Stomach (tissue), 8 donors: ENCODE measurements at regions not wholly inside any gene's neighbourhood (a gene's known extent, or its start where the extent isn't known, plus 50 kb on each side); places are given as distances from the start of the nearest gene placed in this dataset.

Experiments
- DNase-seq, 2 donors: peaks; one replicate each; pipeline versions ENCODE4 v3.0.0 to v3.0.0-alpha.2; 2013 to 2019
- H3K27ac ChIP-seq, 5 donors: fragments of 200-600 bp in 4 of 5; sonication (generic) in 4 of 5; one replicate each; pipeline ENCODE4 v1.5.1; 2013 to 2019; ENCODE audit warnings: mild to moderate bottlenecking in 1 of 5, moderate library complexity in 1 of 5
- H3K27me3 ChIP-seq, 3 donors: fragments of 200-600 bp; sonication (generic); one replicate each; pipeline ENCODE4 v1.5.1; 2017 to 2019; ENCODE audit warnings: mixed run types in 1 of 3
- H3K36me3 ChIP-seq, 4 donors: fragments of 200-600 bp; sonication (generic); 1 replicate in 3 of 4; 2 replicates in 1 of 4; pipeline ENCODE4 v1.5.1; 2016 to 2019
- H3K4me1 ChIP-seq, 4 donors: fragments of 200-600 bp; sonication (generic); one replicate each; pipeline ENCODE4 v1.5.1; 2016 to 2019
- H3K4me3 ChIP-seq, 4 donors: fragments of 200-600 bp; sonication (generic) in 3 of 4; one replicate each; pipeline ENCODE4 v1.5.1; 2016 to 2019; ENCODE audit warnings: mild to moderate bottlenecking in 1 of 4
- H3K9me3 ChIP-seq, 4 donors: fragments of 200-600 bp; sonication (generic); one replicate each; pipeline ENCODE4 v1.5.1; 2016 to 2019
- EP300 ChIP-seq: sonication (generic); formaldehyde crosslinking; IDR thresholded peaks from one replicate; pipeline ENCODE4 v1.6.1; 2017; ENCODE audit warnings: antibody characterized with exemption
- POLR2A ChIP-seq, 4 donors: fragments of 450-650 bp; IDR thresholded peaks; one replicate each; pipeline ENCODE4 v1.6.1; 2016; ENCODE audit warnings: antibody characterized with exemption in 4 of 4, control low read depth in 2 of 4, mild to moderate bottlenecking in 1 of 4, moderate library complexity in 1 of 4
- POLR2AphosphoS5 ChIP-seq, 3 donors: sonication (generic); formaldehyde crosslinking; IDR thresholded peaks; one replicate each; pipeline ENCODE4 v1.6.1; 2016; ENCODE audit warnings: antibody characterized with exemption in 3 of 3
- WGBS, 5 donors: extraction: QIAGEN DNeasy Blood & Tissue Kit in 3 of 5; methylation state at CpG; one replicate each; pipeline versions ENCODE4 v1.1.5 to v1.1.7; 2013 to 2018; 5-methylcytosine and 5-hydroxymethylcytosine counted together
- intact Hi-C: fragments of 100-400 bp; cut with DNase I; formaldehyde crosslinking; loops from one replicate; pipeline ENCODE4 v1.15.1; 2023; ENCODE audit warnings: low total_unique reads
- TF ChIP-seq, protein P1 (sequence below), 7 experiments: fragments of 450-650 bp in 4 of 7; fragments of 200-600 bp in 3 of 7; sonication (generic) in 3 of 7; IDR thresholded peaks; one replicate each; pipeline ENCODE4 v1.5.1; 2016 to 2019; ENCODE audit warnings: antibody characterized with exemption in 7 of 7, control low read depth in 2 of 7, mild to moderate bottlenecking in 1 of 7
- donor health status: healthy with polysubstance abuse.
- donor health status: Bipolar disorder and iron deficiency.
- donor health status: healthy.

DNA sequence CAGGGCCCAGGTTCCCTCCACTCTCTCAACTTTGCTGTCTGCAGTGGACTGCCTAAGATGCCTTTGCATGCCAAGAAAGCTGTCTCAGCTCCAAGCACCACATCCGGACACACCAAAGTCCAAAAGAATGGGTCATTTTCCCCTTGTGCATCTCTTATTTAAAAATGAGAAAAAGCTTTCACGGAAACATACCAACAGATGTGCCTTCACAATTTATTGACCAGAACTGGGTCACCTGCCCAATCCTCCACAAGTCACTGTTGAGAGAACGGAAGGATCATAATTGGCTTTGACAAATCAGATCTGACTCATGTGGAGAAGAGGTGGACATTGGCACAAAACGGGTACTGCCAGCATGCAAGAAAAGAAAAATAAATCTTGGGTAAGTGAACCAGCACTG is 258.3 kb downstream of the SNX13 start:
- no peak for DNase-seq
- H3K27me3 ChIP-seq: no peaks in the 10 kb centered on the region
- no peaks in the 10 kb centered on the region for H3K9me3 ChIP-seq
- intact Hi-C loops: no loop called here
- 50 to 77% (median 66%) methylated on average over 4 of the region's 4 CpGs for WGBS, 5 donors
- H3K4me3 ChIP-seq: no peak overlapping the region
- TF ChIP-seq, protein P1, sequence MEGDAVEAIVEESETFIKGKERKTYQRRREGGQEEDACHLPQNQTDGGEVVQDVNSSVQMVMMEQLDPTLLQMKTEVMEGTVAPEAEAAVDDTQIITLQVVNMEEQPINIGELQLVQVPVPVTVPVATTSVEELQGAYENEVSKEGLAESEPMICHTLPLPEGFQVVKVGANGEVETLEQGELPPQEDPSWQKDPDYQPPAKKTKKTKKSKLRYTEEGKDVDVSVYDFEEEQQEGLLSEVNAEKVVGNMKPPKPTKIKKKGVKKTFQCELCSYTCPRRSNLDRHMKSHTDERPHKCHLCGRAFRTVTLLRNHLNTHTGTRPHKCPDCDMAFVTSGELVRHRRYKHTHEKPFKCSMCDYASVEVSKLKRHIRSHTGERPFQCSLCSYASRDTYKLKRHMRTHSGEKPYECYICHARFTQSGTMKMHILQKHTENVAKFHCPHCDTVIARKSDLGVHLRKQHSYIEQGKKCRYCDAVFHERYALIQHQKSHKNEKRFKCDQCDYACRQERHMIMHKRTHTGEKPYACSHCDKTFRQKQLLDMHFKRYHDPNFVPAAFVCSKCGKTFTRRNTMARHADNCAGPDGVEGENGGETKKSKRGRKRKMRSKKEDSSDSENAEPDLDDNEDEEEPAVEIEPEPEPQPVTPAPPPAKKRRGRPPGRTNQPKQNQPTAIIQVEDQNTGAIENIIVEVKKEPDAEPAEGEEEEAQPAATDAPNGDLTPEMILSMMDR (IDR thresholded peaks at IDR 0.05): no peak
- no peak for TF ChIP-seq EP300
- no peak for TF ChIP-seq POLR2A (IDR thresholded peaks at IDR 0.05)
- TF ChIP-seq POLR2AphosphoS5 (IDR thresholded peaks at IDR 0.05): no peak
- H3K4me1 ChIP-seq: peaks cover 0 to 20% (median 8%) of the 10 kb centered on the region in 4 donors
- no peaks in the 10 kb centered on the region for H3K36me3 ChIP-seq
- H3K27ac ChIP-seq: no peak overlapping the region

- TF ChIP-seq POLR2A (IDR thresholded peaks at IDR 0.05) (no peak), POLR2AphosphoS5 (IDR thresholded peaks at IDR 0.05) (no peak), EP300 (no peak)
- TF ChIP-seq, protein P1 (IDR thresholded peaks at IDR 0.05): no peak
- intact Hi-C loops: no loop called here
- H3K27me3 ChIP-seq: no peaks in the 10 kb centered on the region
- H3K4me1 ChIP-seq: peaks cover 0 to 20% (median 8%) of the 10 kb centered on the region in 4 donors
- H3K27ac ChIP-seq: no peak overlapping the region
- no peaks in the 10 kb centered on the region for H3K9me3 ChIP-seq
- no peak for DNase-seq
- H3K4me3 ChIP-seq: no peak overlapping the region
- H3K36me3 ChIP-seq: no peaks in the 10 kb centered on the region
- 82 to 87% (median 84%) methylated on average over 3 of the region's 3 CpGs for WGBS, 5 donors
These were observed 257.7 kb downstream of the SNX13 start for GRCh38 chr7:17682586-17682985.

DNA sequence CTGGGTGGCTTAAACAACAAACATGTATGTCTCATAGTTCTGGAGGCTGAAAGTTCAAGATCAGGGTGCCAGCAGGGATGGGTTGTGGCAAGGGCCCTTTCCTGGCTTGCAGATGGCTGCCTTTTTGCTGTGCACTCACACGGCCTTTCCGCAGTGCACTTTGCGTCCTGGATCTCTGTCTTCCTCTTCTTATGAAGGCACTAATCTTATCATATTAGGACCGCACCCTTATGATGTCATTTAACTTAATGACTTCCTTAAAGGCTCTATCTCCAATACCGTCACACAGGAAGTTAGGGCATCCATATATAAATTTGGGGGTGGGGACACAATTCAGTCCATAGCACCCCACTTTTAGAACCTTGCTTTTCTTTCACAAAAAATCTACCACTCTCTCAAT is 255.2 kb downstream of the SNX13 start:
- 71 to 81% (median 80%) methylated on average over 5 of the region's 5 CpGs for WGBS, 5 donors
- DNase-seq: no peak
- no peak overlapping the region for H3K4me3 ChIP-seq

GRCh38 chr7:17687361-17687760 is 252.9 kb downstream of the SNX13 start:
- intact Hi-C loops: no loop called here
- Histone ChIP-seq H3K27me3 (no peaks in the 10 kb centered on the region), H3K4me1 (no peaks in the 10 kb centered on the region), H3K4me3 (no peak overlapping the region), H3K36me3 (no peaks in the 10 kb centered on the region), H3K9me3 (no peaks in the 10 kb centered on the region), H3K27ac (no peak overlapping the region)
- DNase-seq: no peak
- TF ChIP-seq EP300 (no peak), POLR2AphosphoS5 (IDR thresholded peaks at IDR 0.05) (no peak), POLR2A (IDR thresholded peaks at IDR 0.05) (no peak)
- TF ChIP-seq, protein P1 (IDR thresholded peaks at IDR 0.05): no peak
- WGBS, 5 donors: 85 to 92% (median 91%) methylated on average over 2 of the region's 2 CpGs

More for the DNA sequence above, 255.2 kb downstream of the SNX13 start:
- H3K9me3 ChIP-seq: no peaks in the 10 kb centered on the region
- H3K36me3 ChIP-seq: no peaks in the 10 kb centered on the region
- intact Hi-C loops: no loop called here
- peaks cover 0 to 12% (median 4%) of the 10 kb centered on the region in 4 donors for H3K4me1 ChIP-seq
- TF ChIP-seq EP300: no peak
- TF ChIP-seq POLR2AphosphoS5 (IDR thresholded peaks at IDR 0.05): no peak
- TF ChIP-seq POLR2A (IDR thresholded peaks at IDR 0.05): no peak
- TF ChIP-seq, protein P1 (IDR thresholded peaks at IDR 0.05): no peak
- H3K27ac ChIP-seq: no peak overlapping the region
- H3K27me3 ChIP-seq: no peaks in the 10 kb centered on the region
